Brain microvascular endothelial cell (primary cell): ENCODE measurements at regions not wholly inside any gene's neighbourhood (a gene's known extent, or its start where the extent isn't known, plus 50 kb on each side); places are given as distances from the start of the nearest gene placed in this dataset.

Experiments used
- DNase-seq: peaks from one replicate; pipeline ENCODE4 v3.0.0-alpha.2; 2020
- H3K27ac ChIP-seq: fragments of 250-450 bp; sonication (Bioruptor Pico); 2 replicates; pipeline ENCODE4 v1.5.1; 2020; ENCODE audit warnings: mild to moderate bottlenecking, moderate library complexity
- H3K27me3 ChIP-seq: fragments of 250-450 bp; sonication (Bioruptor Pico); replicated peaks from 2 replicates; pipeline ENCODE4 v1.5.1; 2020; ENCODE audit warnings: mild to moderate bottlenecking
- H3K36me3 ChIP-seq: fragments of 250-450 bp; sonication (Bioruptor Pico); replicated peaks from 2 replicates; pipeline ENCODE4 v1.5.1; 2020; ENCODE audit warnings: mild to moderate bottlenecking
- H3K4me3 ChIP-seq: 2 replicates; pipeline ENCODE4 v1.5.1; 2011; ENCODE audit warnings: low read depth, mild to moderate bottlenecking, control low read depth, low read length, moderate library complexity
- CTCF ChIP-seq: IDR thresholded peaks from 2 replicates; pipeline ENCODE4 v1.5.1; 2011; ENCODE audit warnings: low read depth, mild to moderate bottlenecking, moderate library complexity, low read length, control low read depth, inconsistent platforms; ENCODE audit errors: missing control alignments
- in situ Hi-C: cut with HindIII; loops from 2 replicates; pipeline ENCODE4 v1.10.0; 2017; ENCODE audit warnings: low sequenced_read_pairs, low pct_ligation_motif_present

GRCh38 chr2:7117076-7117475, 199.9 kb downstream of the RNF144A start:
- Histone ChIP-seq H3K36me3 (no peaks in the 10 kb centered on the region), H3K4me3 (no peak overlapping the region), H3K27ac (no peak overlapping the region), H3K27me3 (no peaks in the 10 kb centered on the region)
- DNase-seq, result no peak
- in situ Hi-C loops, result no loop called here
- no peak for TF ChIP-seq CTCF

- Histone ChIP-seq H3K27ac (no peak overlapping the region), H3K4me3 (no peak overlapping the region), H3K36me3 (no peaks in the 10 kb centered on the region), H3K27me3 (no peaks in the 10 kb centered on the region)
- in situ Hi-C loops, result no loop called here
- TF ChIP-seq CTCF, result no peak
- DNase-seq, result no peak
Measured at GRCh38 chr2:7118606-7119131, 201.5 kb downstream of the RNF144A start.

- no peak overlapping the region for H3K4me3 ChIP-seq
- H3K36me3 ChIP-seq, result no peaks in the 10 kb centered on the region
- DNase-seq, result peak; percentile 47
- no peaks in the 10 kb centered on the region for H3K27me3 ChIP-seq
- peak; percentile 72 for TF ChIP-seq CTCF
- no peak overlapping the region for H3K27ac ChIP-seq
- in situ Hi-C loops, result no loop called here
Measured at GRCh38 chr2:7119132-7119835, 202.1 kb downstream of the RNF144A start.

- in situ Hi-C loops, result no loop called here
- H3K27ac ChIP-seq, result no peak overlapping the region
- H3K36me3 ChIP-seq, result no peaks in the 10 kb centered on the region
- H3K27me3 ChIP-seq, result no peaks in the 10 kb centered on the region
- DNase-seq, result no peak
- no peak for TF ChIP-seq CTCF
- no peak overlapping the region for H3K4me3 ChIP-seq
Measured at GRCh38 chr2:7121851-7122250, 204.6 kb downstream of the RNF144A start.

GRCh38 chr2:7127156-7127555, 209.9 kb downstream of the RNF144A start:
- Histone ChIP-seq H3K4me3 (no peak overlapping the region), H3K27me3 (no peaks in the 10 kb centered on the region), H3K27ac (no peak overlapping the region), H3K36me3 (no peaks in the 10 kb centered on the region)
- in situ Hi-C loops, result no loop called here
- no peak for TF ChIP-seq CTCF
- DNase-seq, result no peak

- H3K27me3 ChIP-seq, result no peaks in the 10 kb centered on the region
- in situ Hi-C loops, result no loop called here
- no peaks in the 10 kb centered on the region for H3K36me3 ChIP-seq
- no peak for DNase-seq
- no peak overlapping the region for H3K27ac ChIP-seq
- TF ChIP-seq CTCF, result no peak
- H3K4me3 ChIP-seq, result no peak overlapping the region
Measured at GRCh38 chr2:7127687-7128086, 210.5 kb downstream of the RNF144A start.
